B cell (primary cell): ENCODE measurements at regions not wholly inside any gene's neighbourhood (a gene's known extent, or its start where the extent isn't known, plus 50 kb on each side); places are given as distances from the start of the nearest gene placed in this dataset.

ENCODE experiments used
- EZH2 ChIP-seq: IDR thresholded peaks from 2 replicates; pipeline ENCODE4 v1.6.1; 2012; ENCODE audit warnings: borderline replicate concordance, low read depth, mild to moderate bottlenecking, moderate library complexity, low read length; ENCODE audit not compliant: insufficient read depth, poor library complexity, severe bottlenecking
- TF ChIP-seq, protein P1 (sequence below): fragments of 200-600 bp; IDR thresholded peaks from one replicate; pipeline ENCODE4 v1.8.0; 2022; ENCODE audit warnings: antibody characterized with exemption, mild to moderate bottlenecking

DNA sequence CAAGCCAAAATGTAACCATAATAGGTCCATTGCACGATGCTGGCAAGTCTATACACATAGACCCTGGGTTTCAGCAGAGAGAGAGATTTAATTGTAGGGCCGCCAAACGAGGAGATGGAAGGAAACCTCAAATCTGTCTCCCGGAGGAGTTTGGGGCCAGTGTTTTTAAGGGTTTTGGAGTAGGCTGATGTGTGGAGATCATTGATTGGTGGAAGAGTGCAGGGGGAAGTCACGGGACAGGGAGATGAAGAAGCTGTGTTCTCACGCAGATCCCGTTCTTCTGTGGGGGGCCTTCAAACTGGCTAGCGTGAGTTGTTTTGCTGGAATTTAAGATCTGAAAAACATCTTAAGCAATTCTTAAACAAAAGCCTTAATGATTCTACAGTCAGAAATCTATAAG is 84.8 kb downstream of the KATNIP start:
- TF ChIP-seq, protein P1, sequence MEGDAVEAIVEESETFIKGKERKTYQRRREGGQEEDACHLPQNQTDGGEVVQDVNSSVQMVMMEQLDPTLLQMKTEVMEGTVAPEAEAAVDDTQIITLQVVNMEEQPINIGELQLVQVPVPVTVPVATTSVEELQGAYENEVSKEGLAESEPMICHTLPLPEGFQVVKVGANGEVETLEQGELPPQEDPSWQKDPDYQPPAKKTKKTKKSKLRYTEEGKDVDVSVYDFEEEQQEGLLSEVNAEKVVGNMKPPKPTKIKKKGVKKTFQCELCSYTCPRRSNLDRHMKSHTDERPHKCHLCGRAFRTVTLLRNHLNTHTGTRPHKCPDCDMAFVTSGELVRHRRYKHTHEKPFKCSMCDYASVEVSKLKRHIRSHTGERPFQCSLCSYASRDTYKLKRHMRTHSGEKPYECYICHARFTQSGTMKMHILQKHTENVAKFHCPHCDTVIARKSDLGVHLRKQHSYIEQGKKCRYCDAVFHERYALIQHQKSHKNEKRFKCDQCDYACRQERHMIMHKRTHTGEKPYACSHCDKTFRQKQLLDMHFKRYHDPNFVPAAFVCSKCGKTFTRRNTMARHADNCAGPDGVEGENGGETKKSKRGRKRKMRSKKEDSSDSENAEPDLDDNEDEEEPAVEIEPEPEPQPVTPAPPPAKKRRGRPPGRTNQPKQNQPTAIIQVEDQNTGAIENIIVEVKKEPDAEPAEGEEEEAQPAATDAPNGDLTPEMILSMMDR = no peak
- TF ChIP-seq EZH2 = no peak
